HG03558 (cell line): ENCODE measurements at regions not wholly inside any gene's neighbourhood (a gene's known extent, or its start where the extent isn't known, plus 50 kb on each side); places are given as distances from the start of the nearest gene placed in this dataset.

Experiments used
- ATAC-seq: cut with Tn5 transposase; IDR thresholded peaks from one replicate; pipeline ENCODE4 v1.9.1; 2021; ENCODE audit warnings: moderate number of reproducible peaks; ENCODE audit not compliant: unreplicated experiment; ENCODE audit errors: extremely low read depth

GRCh38 chr1:199174336-199174735 lies 535.5 kb downstream of the PTPRC start:
- no peak for ATAC-seq

- ATAC-seq = no peak
Observed at GRCh38 chr1:199176713-199177112, 537.9 kb downstream of the PTPRC start.

- no peak for ATAC-seq
Observed at GRCh38 chr1:199177241-199177640, 538.4 kb downstream of the PTPRC start.

GRCh38 chr1:199178646-199179045 lies 539.8 kb downstream of the PTPRC start:
- ATAC-seq = no peak

GRCh38 chr1:199182186-199182843 lies 543.5 kb downstream of the PTPRC start:
- ATAC-seq = no peak

GRCh38 chr1:199184180-199184579 lies 545.3 kb downstream of the PTPRC start:
- ATAC-seq = no peak

- ATAC-seq = no peak
Observed at GRCh38 chr1:199194862-199195261, 556.0 kb downstream of the PTPRC start.

- no peak for ATAC-seq
Observed at GRCh38 chr1:199197695-199198094, 558.9 kb downstream of the PTPRC start.

GRCh38 chr1:199202331-199202730 lies 563.5 kb downstream of the PTPRC start:
- no peak for ATAC-seq

GRCh38 chr1:199204231-199204630 lies 565.4 kb downstream of the PTPRC start:
- ATAC-seq = no peak

GRCh38 chr1:199205740-199206441 lies 567.1 kb downstream of the PTPRC start:
- no peak for ATAC-seq

GRCh38 chr1:199208847-199209246 lies 570.0 kb downstream of the PTPRC start:
- ATAC-seq = no peak

- ATAC-seq = no peak
Observed at GRCh38 chr1:199218065-199218464, 579.2 kb downstream of the PTPRC start.

- ATAC-seq = no peak
Observed at GRCh38 chr1:199218533-199218932, 579.7 kb downstream of the PTPRC start.

GRCh38 chr1:199220031-199220430 lies 581.2 kb downstream of the PTPRC start:
- no peak for ATAC-seq

GRCh38 chr1:199221371-199222150 lies 582.7 kb downstream of the PTPRC start:
- no peak for ATAC-seq

- no peak for ATAC-seq
Observed at GRCh38 chr1:199223936-199224335, 585.1 kb downstream of the PTPRC start.

- peak; percentile 65 for ATAC-seq
Observed at GRCh38 chr1:199226163-199226562, 587.3 kb downstream of the PTPRC start.

- no peak for ATAC-seq
Observed at GRCh38 chr1:199242147-199242546, 603.3 kb downstream of the PTPRC start.

GRCh38 chr1:199242601-199243000 lies 603.8 kb downstream of the PTPRC start:
- ATAC-seq = no peak

GRCh38 chr1:199243423-199244061 lies 604.7 kb downstream of the PTPRC start:
- peak; percentile 99 for ATAC-seq
